GM12878 (cell line): ENCODE measurements at regions not wholly inside any gene's neighbourhood (a gene's known extent, or its start where the extent isn't known, plus 50 kb on each side); places are given as distances from the start of the nearest gene placed in this dataset.

Experiments
- ATAC-seq: fragments of 200-7000 bp; cut with Tn5 transposase; 3 replicates; pipeline ENCODE4 v1.9.1; 2020; ENCODE audit warnings: mild to moderate bottlenecking, moderate library complexity
- BruUV-seq: library from RNA; stranded (reverse); fragments of 400-500 nt; replicated peaks from 2 replicates; lab custom pipeline; 2021; lab: Mats Ljungman, UMichigan
- CTCF ChIA-PET: fragments of 300-600 bp; sonication (Branson Sonifier 250); formaldehyde crosslinking; extraction: SDS; loops from one replicate; lab custom pipeline; 2021; ENCODE audit warnings: inconsistent platforms; lab: Yijun Ruan, JAX
- POLR2A ChIA-PET: fragments of 350-600 bp; formaldehyde crosslinking; extraction: SDS; loops from one replicate; lab custom pipeline; 2021; ENCODE audit warnings: inconsistent platforms; lab: Charles Lee
- RAD21 ChIA-PET: fragments of 300-600 bp; sonication (Branson Sonifier 250); formaldehyde crosslinking; loops from one replicate; lab custom pipeline; 2023; ENCODE audit warnings: antibody characterized with exemption; ENCODE audit not compliant: unreplicated experiment; lab: Charles Lee
- SMC1A ChIA-PET: fragments of 300-600 bp; sonication (Branson Sonifier 250); formaldehyde crosslinking; loops from one replicate; lab custom pipeline; 2023; ENCODE audit not compliant: unreplicated experiment, uncharacterized antibody; lab: Charles Lee
- DNase-seq: peaks from one replicate; pipeline ENCODE4 v3.0.0-alpha.2; 2011; ENCODE audit warnings: low read depth, low spot score
- FAIRE-seq: peaks from 3 replicates; lab custom pipeline; 2011; peaks lifted over from hg19 to GRCh38; lab: Jason Lieb, UNC
- H2AFZ ChIP-seq: 2 replicates; pipeline ENCODE4 v1.6.0; 2011; ENCODE audit warnings: low read depth, low read length, control low read depth; ENCODE audit not compliant: control insufficient read depth
- H3K27ac ChIP-seq: 2 replicates; pipeline ENCODE4 v1.5.1; 2011; ENCODE audit warnings: control low read depth; ENCODE audit not compliant: control insufficient read depth, insufficient read depth
- H3K27me3 ChIP-seq, 2 experiments: replicated peaks in 1 of 2; 2 replicates each; pipeline versions ENCODE4 v1.6.0 to v1.6.1; 2011; ENCODE audit warnings: low read length in 1 of 2; ENCODE audit not compliant: control insufficient read depth in 2 of 2, insufficient read depth in 2 of 2
- H3K36me3 ChIP-seq, 2 experiments: 2 replicates each; pipeline ENCODE4 v1.5.1; 2011; ENCODE audit warnings: low read length in 1 of 2; ENCODE audit not compliant: control insufficient read depth in 2 of 2, insufficient read depth in 2 of 2
- H3K4me1 ChIP-seq: 2 replicates; pipeline ENCODE4 v1.6.1; 2011; ENCODE audit warnings: mild to moderate bottlenecking, low read length, moderate library complexity, mixed read lengths; ENCODE audit not compliant: control insufficient read depth, insufficient read depth
- H3K4me2 ChIP-seq: 2 replicates; pipeline ENCODE4 v1.6.0; 2011; ENCODE audit warnings: control low read depth; ENCODE audit not compliant: control insufficient read depth, insufficient read depth
- H3K4me3 ChIP-seq: fragments of 200-600 bp; sonication (generic); 2 replicates; pipeline ENCODE4 v1.5.1; 2016
- H3K79me2 ChIP-seq: 2 replicates; pipeline ENCODE4 v1.6.0; 2011; ENCODE audit warnings: low read length; ENCODE audit not compliant: control insufficient read depth, insufficient read depth
- H3K9ac ChIP-seq: 2 replicates; pipeline ENCODE4 v1.8.0; 2011; ENCODE audit warnings: low read length, control low read depth, mixed read lengths; ENCODE audit not compliant: control insufficient read depth, insufficient read depth
- H3K9me3 ChIP-seq: replicated peaks from 3 replicates; pipeline ENCODE4 v1.5.1; 2011; ENCODE audit warnings: mild to moderate bottlenecking, low read length; ENCODE audit not compliant: control insufficient read depth, insufficient read depth
- H4K20me1 ChIP-seq: 2 replicates; pipeline ENCODE4 v1.6.0; 2011; ENCODE audit not compliant: control insufficient read depth, insufficient read depth
- BRCA1 ChIP-seq: IDR thresholded peaks from 2 replicates; pipeline ENCODE4 v1.6.1; 2011; ENCODE audit warnings: low read depth, low read length, improper control_type of control experiment
- CHD1 ChIP-seq: IDR thresholded peaks from 2 replicates; pipeline ENCODE4 v1.6.1; 2012; ENCODE audit warnings: low read depth, low read length, improper control_type of control experiment
- KLF5 ChIP-seq: fragments of 450-650 bp; IDR thresholded peaks from 2 replicates; pipeline ENCODE4 v1.6.1; 2014; ENCODE audit warnings: mild to moderate bottlenecking; ENCODE audit not compliant: partially characterized antibody
- ZNF622 ChIP-seq: fragments of 450-650 bp; IDR thresholded peaks from 2 replicates; pipeline ENCODE4 v1.6.1; 2017; ENCODE audit warnings: mild to moderate bottlenecking, inconsistent platforms
- WGBS: methylation state at CpG from one replicate; pipeline ENCODE4 v1.1.6; 2016; ENCODE audit warnings: low lambda C conversion rate; ENCODE audit not compliant: insufficient replicate concordance, insufficient coverage; ENCODE audit errors: missing lambda C conversion rate; 5-methylcytosine and 5-hydroxymethylcytosine counted together
- in situ Hi-C: fragments of 300-500 bp; cut with MboI; formaldehyde crosslinking; loops from 9 replicates; pipeline ENCODE4 v1.14.3; 2018; ENCODE audit warnings: mixed read lengths
- intact Hi-C: fragments of 100-400 bp; cut with micrococcal nuclease; formaldehyde crosslinking; loops from one replicate; pipeline ENCODE4 v1.14.2; 2022; ENCODE audit not compliant: unreplicated experiment
- TF ChIP-seq, protein P1 (sequence below): fragments of 450-650 bp; formaldehyde crosslinking; IDR thresholded peaks from 2 replicates; pipeline ENCODE4 v1.4.0; 2020; ENCODE audit warnings: mild to moderate bottlenecking, moderate library complexity
- TF ChIP-seq, protein P2 (sequence below): fragments of 450-650 bp; IDR thresholded peaks from 2 replicates; pipeline ENCODE4 v1.6.1; 2016; ENCODE audit warnings: mild to moderate bottlenecking

DNA sequence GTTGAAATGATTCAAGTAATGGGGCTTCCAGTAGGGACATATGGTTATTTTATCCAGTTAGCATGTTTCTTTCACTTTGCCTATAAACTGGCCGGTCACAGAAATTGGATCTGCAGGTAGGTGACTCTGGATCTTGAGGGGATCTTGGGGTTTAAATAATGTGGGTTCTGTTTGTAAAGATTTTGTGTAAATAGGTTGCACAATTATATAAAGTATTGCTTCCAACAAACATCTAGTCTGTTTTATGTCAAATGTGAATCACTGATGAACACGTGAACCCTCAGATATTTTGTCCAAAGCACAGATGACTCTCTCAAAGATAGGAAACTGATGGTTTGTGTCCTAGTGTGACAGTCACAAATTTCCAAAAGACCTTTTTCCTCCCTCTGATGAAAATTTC lies 98.4 kb downstream of the ZIC5 start:
- H3K9ac ChIP-seq = no peak overlapping the region

More for the DNA sequence above, 98.4 kb downstream of the ZIC5 start:
- POLR2A ChIA-PET = no interaction called here
- CTCF ChIA-PET = interaction anchor here (0.6 to 1.3 kb wide), 2 partner anchors 217 to 1961 kb away, joined by 3 read pairs; no protein-coding TSS in a partner anchor
- H3K36me3 ChIP-seq = no peaks in the 10 kb centered on the region
- no peaks in the 10 kb centered on the region for H3K9me3 ChIP-seq
- H3K27me3 ChIP-seq = no peaks in the 10 kb centered on the region
- BruUV-seq = no TSS peak
- ATAC-seq (no peak), DNase-seq (no peak), FAIRE-seq (no peak)
- no peaks in the 10 kb centered on the region for H4K20me1 ChIP-seq
- H3K4me1 ChIP-seq = no peaks in the 10 kb centered on the region
- no peaks in the 10 kb centered on the region for H3K79me2 ChIP-seq
- TF ChIP-seq CHD1 (no peak), KLF5 (no peak), BRCA1 (no peak), ZNF622 (no peak)
- TF ChIP-seq, protein P1, sequence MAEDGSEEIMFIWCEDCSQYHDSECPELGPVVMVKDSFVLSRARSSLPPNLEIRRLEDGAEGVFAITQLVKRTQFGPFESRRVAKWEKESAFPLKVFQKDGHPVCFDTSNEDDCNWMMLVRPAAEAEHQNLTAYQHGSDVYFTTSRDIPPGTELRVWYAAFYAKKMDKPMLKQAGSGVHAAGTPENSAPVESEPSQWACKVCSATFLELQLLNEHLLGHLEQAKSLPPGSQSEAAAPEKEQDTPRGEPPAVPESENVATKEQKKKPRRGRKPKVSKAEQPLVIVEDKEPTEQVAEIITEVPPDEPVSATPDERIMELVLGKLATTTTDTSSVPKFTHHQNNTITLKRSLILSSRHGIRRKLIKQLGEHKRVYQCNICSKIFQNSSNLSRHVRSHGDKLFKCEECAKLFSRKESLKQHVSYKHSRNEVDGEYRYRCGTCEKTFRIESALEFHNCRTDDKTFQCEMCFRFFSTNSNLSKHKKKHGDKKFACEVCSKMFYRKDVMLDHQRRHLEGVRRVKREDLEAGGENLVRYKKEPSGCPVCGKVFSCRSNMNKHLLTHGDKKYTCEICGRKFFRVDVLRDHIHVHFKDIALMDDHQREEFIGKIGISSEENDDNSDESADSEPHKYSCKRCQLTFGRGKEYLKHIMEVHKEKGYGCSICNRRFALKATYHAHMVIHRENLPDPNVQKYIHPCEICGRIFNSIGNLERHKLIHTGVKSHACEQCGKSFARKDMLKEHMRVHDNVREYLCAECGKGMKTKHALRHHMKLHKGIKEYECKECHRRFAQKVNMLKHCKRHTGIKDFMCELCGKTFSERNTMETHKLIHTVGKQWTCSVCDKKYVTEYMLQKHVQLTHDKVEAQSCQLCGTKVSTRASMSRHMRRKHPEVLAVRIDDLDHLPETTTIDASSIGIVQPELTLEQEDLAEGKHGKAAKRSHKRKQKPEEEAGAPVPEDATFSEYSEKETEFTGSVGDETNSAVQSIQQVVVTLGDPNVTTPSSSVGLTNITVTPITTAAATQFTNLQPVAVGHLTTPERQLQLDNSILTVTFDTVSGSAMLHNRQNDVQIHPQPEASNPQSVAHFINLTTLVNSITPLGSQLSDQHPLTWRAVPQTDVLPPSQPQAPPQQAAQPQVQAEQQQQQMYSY = no peak
- TF ChIP-seq, protein P2, sequence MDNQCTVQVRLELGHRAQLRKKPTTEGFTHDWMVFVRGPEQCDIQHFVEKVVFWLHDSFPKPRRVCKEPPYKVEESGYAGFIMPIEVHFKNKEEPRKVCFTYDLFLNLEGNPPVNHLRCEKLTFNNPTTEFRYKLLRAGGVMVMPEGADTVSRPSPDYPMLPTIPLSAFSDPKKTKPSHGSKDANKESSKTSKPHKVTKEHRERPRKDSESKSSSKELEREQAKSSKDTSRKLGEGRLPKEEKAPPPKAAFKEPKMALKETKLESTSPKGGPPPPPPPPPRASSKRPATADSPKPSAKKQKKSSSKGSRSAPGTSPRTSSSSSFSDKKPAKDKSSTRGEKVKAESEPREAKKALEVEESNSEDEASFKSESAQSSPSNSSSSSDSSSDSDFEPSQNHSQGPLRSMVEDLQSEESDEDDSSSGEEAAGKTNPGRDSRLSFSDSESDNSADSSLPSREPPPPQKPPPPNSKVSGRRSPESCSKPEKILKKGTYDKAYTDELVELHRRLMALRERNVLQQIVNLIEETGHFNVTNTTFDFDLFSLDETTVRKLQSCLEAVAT = no peak
- no peak overlapping the region for H3K27ac ChIP-seq
- RAD21 ChIA-PET = no interaction called here
- SMC1A ChIA-PET = interaction anchor here (0.6 kb wide), 1 partner anchor 962 kb away, joined by 3 read pairs; no protein-coding TSS in a partner anchor
- intact Hi-C loops = no loop called here
- WGBS = 95% methylated on average over 2 of the region's 2 CpGs
- no peak overlapping the region for H2AFZ ChIP-seq
- H3K4me2 ChIP-seq = no peak overlapping the region
- no peak overlapping the region for H3K4me3 ChIP-seq
- in situ Hi-C loops = no loop called here
